Keratinocyte (primary cell): ENCODE measurements at regions not wholly inside any gene's neighbourhood (a gene's known extent, or its start where the extent isn't known, plus 50 kb on each side); places are given as distances from the start of the nearest gene placed in this dataset.

Experiments
- DNase-seq: peaks from one replicate; pipeline ENCODE4 v3.0.0-alpha.2; 2011; ENCODE audit warnings: low read depth, missing footprints, low spot score
- FAIRE-seq: peaks from 2 replicates; lab custom pipeline; 2011; peaks lifted over from hg19 to GRCh38; lab: Jason Lieb, UNC
- H2AFZ ChIP-seq: 2 replicates; pipeline ENCODE4 v1.6.0; 2012; ENCODE audit warnings: low read length, control low read depth, inconsistent platforms; ENCODE audit not compliant: control insufficient read depth
- H3K27ac ChIP-seq: 2 replicates; pipeline ENCODE4 v1.5.1; 2011; ENCODE audit warnings: low read length; ENCODE audit not compliant: control insufficient read depth, insufficient read depth
- H3K27me3 ChIP-seq: 3 replicates; pipeline ENCODE4 v1.6.0; 2011; ENCODE audit warnings: low read length; ENCODE audit not compliant: control insufficient read depth, insufficient read depth; ENCODE audit errors: extremely low read depth
- H3K36me3 ChIP-seq, 2 experiments: 2 replicates in 1 of 2; 3 replicates in 1 of 2; pipeline ENCODE4 v1.5.1; 2011; ENCODE audit warnings: low read length in 2 of 2, mild to moderate bottlenecking in 1 of 2; ENCODE audit not compliant: control insufficient read depth in 2 of 2, insufficient read depth in 2 of 2; ENCODE audit errors: extremely low read depth in 1 of 2
- H3K4me1 ChIP-seq: 3 replicates; pipeline ENCODE4 v1.5.1; 2011; ENCODE audit warnings: low read length; ENCODE audit not compliant: control insufficient read depth, insufficient read depth; ENCODE audit errors: extremely low read depth
- H3K4me2 ChIP-seq: 3 replicates; pipeline ENCODE4 v1.6.0; 2011; ENCODE audit warnings: low read depth, low read length; ENCODE audit not compliant: control insufficient read depth, insufficient read depth; ENCODE audit errors: extremely low read depth
- H3K4me3 ChIP-seq, 3 experiments: fragments of 200-600 bp in 1 of 3; sonication (generic) in 1 of 3; 2 replicates in 2 of 3; 3 replicates in 1 of 3; pipeline ENCODE4 v1.5.1; 2011 to 2016; ENCODE audit warnings: low read length in 3 of 3, mild to moderate bottlenecking in 3 of 3, control low read depth in 2 of 3, inconsistent platforms in 1 of 3, low read depth in 1 of 3, mixed read lengths in 1 of 3, mixed run types in 1 of 3, moderate library complexity in 1 of 3; ENCODE audit not compliant: control insufficient read depth in 2 of 3, insufficient read depth in 2 of 3; ENCODE audit errors: extremely low read depth in 1 of 3
- H3K79me2 ChIP-seq: 2 replicates; pipeline ENCODE4 v1.6.0; 2012; ENCODE audit warnings: low read length; ENCODE audit not compliant: control insufficient read depth, insufficient read depth
- H3K9ac ChIP-seq: 3 replicates; pipeline ENCODE4 v1.6.0; 2011; ENCODE audit warnings: low read length; ENCODE audit not compliant: control insufficient read depth, insufficient read depth; ENCODE audit errors: extremely low read depth
- H3K9me1 ChIP-seq: 3 replicates; pipeline ENCODE4 v1.6.0; 2011; ENCODE audit warnings: low read length; ENCODE audit not compliant: control insufficient read depth, insufficient read depth; ENCODE audit errors: extremely low read depth
- H3K9me3 ChIP-seq: 2 replicates; pipeline ENCODE4 v1.5.1; 2012; ENCODE audit warnings: low read depth, low read length; ENCODE audit not compliant: control insufficient read depth
- H4K20me1 ChIP-seq: 3 replicates; pipeline ENCODE4 v1.6.0; 2011; ENCODE audit warnings: low read length; ENCODE audit not compliant: control insufficient read depth, insufficient read depth; ENCODE audit errors: extremely low read depth
- EZH2 ChIP-seq: IDR thresholded peaks from one replicate; pipeline ENCODE4 v1.6.1; 2012; ENCODE audit warnings: inconsistent platforms, mild to moderate bottlenecking, low read length, moderate library complexity
- dilution Hi-C: fragments of 300-500 bp; cut with MboI; formaldehyde crosslinking; loops from one replicate; pipeline ENCODE4 v1.7.0; 2020; ENCODE audit warnings: low sequenced_read_pairs; ENCODE audit not compliant: extremely low pct_ligation_motif_present
- TF ChIP-seq, protein P1 (sequence below), 3 experiments: IDR thresholded peaks in 1 of 3; conservative IDR thresholded peaks in 1 of 3; optimal IDR thresholded peaks in 1 of 3; 2 replicates in 2 of 3; 3 replicates in 1 of 3; pipeline versions ENCODE3 to v1.5.1; 2011; ENCODE audit warnings: low read length in 3 of 3, mild to moderate bottlenecking in 3 of 3, moderate library complexity in 2 of 3, control low read depth in 1 of 3, inconsistent platforms in 1 of 3; ENCODE audit not compliant: insufficient read depth in 2 of 3; ENCODE audit errors: extremely low read depth in 1 of 3

GRCh38 chr1:80657044-80657643 is 1143.6 kb upstream of the ADGRL2 start:
- no peak overlapping the region for H3K9ac ChIP-seq
- H3K4me3 ChIP-seq = no peak overlapping the region
- no peaks in the 10 kb centered on the region for H3K79me2 ChIP-seq
- H3K27me3 ChIP-seq = no peaks in the 10 kb centered on the region
- H3K4me1 ChIP-seq = no peaks in the 10 kb centered on the region
- TF ChIP-seq, protein P1, sequence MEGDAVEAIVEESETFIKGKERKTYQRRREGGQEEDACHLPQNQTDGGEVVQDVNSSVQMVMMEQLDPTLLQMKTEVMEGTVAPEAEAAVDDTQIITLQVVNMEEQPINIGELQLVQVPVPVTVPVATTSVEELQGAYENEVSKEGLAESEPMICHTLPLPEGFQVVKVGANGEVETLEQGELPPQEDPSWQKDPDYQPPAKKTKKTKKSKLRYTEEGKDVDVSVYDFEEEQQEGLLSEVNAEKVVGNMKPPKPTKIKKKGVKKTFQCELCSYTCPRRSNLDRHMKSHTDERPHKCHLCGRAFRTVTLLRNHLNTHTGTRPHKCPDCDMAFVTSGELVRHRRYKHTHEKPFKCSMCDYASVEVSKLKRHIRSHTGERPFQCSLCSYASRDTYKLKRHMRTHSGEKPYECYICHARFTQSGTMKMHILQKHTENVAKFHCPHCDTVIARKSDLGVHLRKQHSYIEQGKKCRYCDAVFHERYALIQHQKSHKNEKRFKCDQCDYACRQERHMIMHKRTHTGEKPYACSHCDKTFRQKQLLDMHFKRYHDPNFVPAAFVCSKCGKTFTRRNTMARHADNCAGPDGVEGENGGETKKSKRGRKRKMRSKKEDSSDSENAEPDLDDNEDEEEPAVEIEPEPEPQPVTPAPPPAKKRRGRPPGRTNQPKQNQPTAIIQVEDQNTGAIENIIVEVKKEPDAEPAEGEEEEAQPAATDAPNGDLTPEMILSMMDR (optimal IDR thresholded peaks at IDR 0.05 in 1 of 3, IDR thresholded peaks at IDR 0.05 in 1 of 3, conservative IDR thresholded peaks at IDR 0.05 in 1 of 3; ENCODE audit: extremely low read depth in 1 of 3, insufficient read depth in 2 of 3, low read length in 3 of 3) = no peak
- no peak for TF ChIP-seq EZH2
- H4K20me1 ChIP-seq = no peaks in the 10 kb centered on the region
- H3K9me3 ChIP-seq = no peaks in the 10 kb centered on the region
- H3K9me1 ChIP-seq = no peaks in the 10 kb centered on the region
- no peak overlapping the region for H3K27ac ChIP-seq
- H3K36me3 ChIP-seq = no peaks in the 10 kb centered on the region
- H2AFZ ChIP-seq = no peak overlapping the region
- FAIRE-seq (no peak), DNase-seq (no peak)
- no peak overlapping the region for H3K4me2 ChIP-seq
- dilution Hi-C loops = no loop called here

DNA sequence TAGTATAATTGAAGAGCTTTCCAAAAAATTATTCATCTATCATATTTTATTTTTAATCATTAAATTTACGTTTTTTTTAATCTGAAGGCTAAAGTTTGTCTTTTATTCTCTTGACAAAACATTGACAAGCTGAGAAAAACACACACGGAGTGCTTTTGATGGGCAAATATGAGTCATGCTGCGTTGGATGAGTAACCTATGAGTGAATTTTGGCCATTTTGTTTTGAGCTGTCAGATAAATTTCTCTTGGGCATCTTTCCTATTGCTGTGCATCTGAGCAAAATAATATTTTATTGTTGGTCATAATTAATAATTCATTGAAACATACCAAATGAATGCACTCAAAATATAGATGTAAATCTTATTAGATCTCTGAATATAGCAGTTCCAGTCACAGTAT is 1144.1 kb upstream of the ADGRL2 start:
- FAIRE-seq = no peak
- dilution Hi-C loops = no loop called here
- Histone ChIP-seq H4K20me1 (no peaks in the 10 kb centered on the region), H2AFZ (no peak overlapping the region), H3K4me1 (no peaks in the 10 kb centered on the region), H3K27me3 (no peaks in the 10 kb centered on the region), H3K9ac (no peak overlapping the region), H3K4me3 (no peak overlapping the region), H3K36me3 (no peaks in the 10 kb centered on the region), H3K4me2 (no peak overlapping the region), H3K27ac (no peak overlapping the region), H3K9me1 (no peaks in the 10 kb centered on the region), H3K9me3 (no peaks in the 10 kb centered on the region), H3K79me2 (no peaks in the 10 kb centered on the region)
- no peak for TF ChIP-seq EZH2
- TF ChIP-seq, protein P1 (optimal IDR thresholded peaks at IDR 0.05 in 1 of 3, IDR thresholded peaks at IDR 0.05 in 1 of 3, conservative IDR thresholded peaks at IDR 0.05 in 1 of 3; ENCODE audit: extremely low read depth in 1 of 3, insufficient read depth in 2 of 3, low read length in 3 of 3) = no peak
- DNase-seq = no peak
